K562 (cell line): ENCODE measurements at regions not wholly inside any gene's neighbourhood (a gene's known extent, or its start where the extent isn't known, plus 50 kb on each side); places are given as distances from the start of the nearest gene placed in this dataset.

ENCODE experiments used
- CHAMP1 ChIP-seq: fragments of 450-650 bp; IDR thresholded peaks from 2 replicates; pipeline ENCODE4 v1.6.1; 2016; ENCODE audit warnings: mild to moderate bottlenecking
- DACH1 ChIP-seq: fragments of 450-650 bp; IDR thresholded peaks from 2 replicates; pipeline ENCODE4 v1.6.1; 2018; ENCODE audit not compliant: partially characterized antibody
- GABPB1 ChIP-seq: sonication (generic); formaldehyde crosslinking; IDR thresholded peaks from 2 replicates; pipeline ENCODE4 v1.8.0; 2022; ENCODE audit warnings: mild to moderate bottlenecking, missing genetic modification reagents
- GTF3C2 ChIP-seq: IDR thresholded peaks from 3 replicates; pipeline ENCODE4 v1.6.1; 2011; ENCODE audit warnings: borderline replicate concordance, mild to moderate bottlenecking, moderate library complexity; ENCODE audit not compliant: insufficient read length; ENCODE audit errors: extremely low read depth
- NFE2L1 ChIP-seq: fragments of 450-650 bp; IDR thresholded peaks from 2 replicates; pipeline ENCODE4 v1.6.1; 2016; ENCODE audit warnings: missing genetic modification characterization, low read depth, mild to moderate bottlenecking, missing compliant biosample characterization, moderate library complexity, borderline replicate concordance
- PBX2 ChIP-seq, 2 experiments: IDR thresholded peaks in 1 of 2; conservative IDR thresholded peaks in 1 of 2; 2 replicates each; pipeline ENCODE4 v1.6.1; 2016; ENCODE audit warnings: low read depth in 2 of 2, mild to moderate bottlenecking in 1 of 2, missing compliant biosample characterization in 1 of 2, missing genetic modification characterization in 1 of 2, moderate library complexity in 1 of 2
- STAG1 ChIP-seq: sonication (generic); formaldehyde crosslinking; IDR thresholded peaks from 2 replicates; pipeline ENCODE4 v1.5.0; 2020; ENCODE audit warnings: missing genetic modification reagents, borderline replicate concordance
- TAF7 ChIP-seq: fragments of 450-650 bp; IDR thresholded peaks from 2 replicates; pipeline ENCODE4 v1.6.1; 2016; ENCODE audit warnings: missing genetic modification characterization, missing compliant biosample characterization
- TEAD1 ChIP-seq, 2 experiments: fragments of 450-650 bp in 1 of 2; sonication (generic) in 1 of 2; formaldehyde crosslinking; IDR thresholded peaks; 2 replicates each; pipeline versions ENCODE4 v1.4.0 to v1.8.0; 2020 to 2022; ENCODE audit warnings: mild to moderate bottlenecking in 2 of 2, missing genetic modification reagents in 1 of 2
- TRIM28 ChIP-seq: fragments of 450-650 bp; IDR thresholded peaks from 2 replicates; pipeline ENCODE4 v1.6.1; 2017
- ZNF311 ChIP-seq: fragments of 250-450 bp; sonication (Bioruptor Pico); IDR thresholded peaks from 2 replicates; pipeline ENCODE4 v1.4.0; 2020; ENCODE audit warnings: mild to moderate bottlenecking, moderate library complexity
- ZNF76 ChIP-seq: fragments of 250-450 bp; sonication (Bioruptor Pico); IDR thresholded peaks from 2 replicates; pipeline ENCODE4 v1.4.0; 2020; ENCODE audit warnings: mild to moderate bottlenecking, moderate library complexity, borderline replicate concordance
- TF ChIP-seq, protein P1 (sequence below): fragments of 450-650 bp; formaldehyde crosslinking; IDR thresholded peaks from 2 replicates; pipeline ENCODE4 v1.4.0; 2020; ENCODE audit warnings: mild to moderate bottlenecking, mixed read lengths
- TF ChIP-seq, protein P2 (sequence below): fragments of 450-650 bp; conservative IDR thresholded peaks from 2 replicates; pipeline ENCODE4 v1.6.1; 2016; ENCODE audit warnings: missing genetic modification characterization, low read depth, mild to moderate bottlenecking, missing compliant biosample characterization, moderate library complexity
- TF ChIP-seq, protein P3 (sequence below): sonication (generic); formaldehyde crosslinking; IDR thresholded peaks from 2 replicates; pipeline ENCODE4 v1.9.0; 2022; ENCODE audit warnings: mild to moderate bottlenecking, missing genetic modification reagents

GRCh38 chr17:79294459-79295071, 219.9 kb downstream of the ENGASE start (continued):
- TF ChIP-seq PBX2 (CRISPR knock-in tag; IDR thresholded peaks at IDR 0.05; ENCODE audit: low read depth): no peak
- no peak for TF ChIP-seq PBX2 (tag; conservative IDR thresholded peaks at IDR 0.05; ENCODE audit: low read depth)
- TF ChIP-seq TRIM28: no peak
- TF ChIP-seq, protein P1, sequence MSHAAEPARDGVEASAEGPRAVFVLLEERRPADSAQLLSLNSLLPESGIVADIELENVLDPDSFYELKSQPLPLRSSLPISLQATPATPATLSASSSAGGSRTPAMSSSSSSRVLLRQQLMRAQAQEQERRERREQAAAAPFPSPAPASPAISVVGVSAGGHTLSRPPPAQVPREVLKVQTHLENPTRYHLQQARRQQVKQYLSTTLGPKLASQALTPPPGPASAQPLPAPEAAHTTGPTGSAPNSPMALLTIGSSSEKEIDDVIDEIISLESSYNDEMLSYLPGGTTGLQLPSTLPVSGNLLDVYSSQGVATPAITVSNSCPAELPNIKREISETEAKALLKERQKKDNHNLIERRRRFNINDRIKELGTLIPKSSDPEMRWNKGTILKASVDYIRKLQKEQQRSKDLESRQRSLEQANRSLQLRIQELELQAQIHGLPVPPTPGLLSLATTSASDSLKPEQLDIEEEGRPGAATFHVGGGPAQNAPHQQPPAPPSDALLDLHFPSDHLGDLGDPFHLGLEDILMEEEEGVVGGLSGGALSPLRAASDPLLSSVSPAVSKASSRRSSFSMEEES (CRISPR knock-in tag): no peak
- TF ChIP-seq NFE2L1 (tag): no peak
- TF ChIP-seq GTF3C2: no peak
- TF ChIP-seq, protein P2, sequence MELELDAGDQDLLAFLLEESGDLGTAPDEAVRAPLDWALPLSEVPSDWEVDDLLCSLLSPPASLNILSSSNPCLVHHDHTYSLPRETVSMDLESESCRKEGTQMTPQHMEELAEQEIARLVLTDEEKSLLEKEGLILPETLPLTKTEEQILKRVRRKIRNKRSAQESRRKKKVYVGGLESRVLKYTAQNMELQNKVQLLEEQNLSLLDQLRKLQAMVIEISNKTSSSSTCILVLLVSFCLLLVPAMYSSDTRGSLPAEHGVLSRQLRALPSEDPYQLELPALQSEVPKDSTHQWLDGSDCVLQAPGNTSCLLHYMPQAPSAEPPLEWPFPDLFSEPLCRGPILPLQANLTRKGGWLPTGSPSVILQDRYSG (tag): peak; percentile 77
- peak; percentile 53; the same call in 1 of the 2 replicates for TF ChIP-seq STAG1 (CRISPR knock-in tag)
- no peak for TF ChIP-seq ZNF76 (CRISPR knock-in tag)
- peak; percentile 32; the same call in 1 of the 2 replicates for TF ChIP-seq GABPB1
- TF ChIP-seq, protein P3, sequence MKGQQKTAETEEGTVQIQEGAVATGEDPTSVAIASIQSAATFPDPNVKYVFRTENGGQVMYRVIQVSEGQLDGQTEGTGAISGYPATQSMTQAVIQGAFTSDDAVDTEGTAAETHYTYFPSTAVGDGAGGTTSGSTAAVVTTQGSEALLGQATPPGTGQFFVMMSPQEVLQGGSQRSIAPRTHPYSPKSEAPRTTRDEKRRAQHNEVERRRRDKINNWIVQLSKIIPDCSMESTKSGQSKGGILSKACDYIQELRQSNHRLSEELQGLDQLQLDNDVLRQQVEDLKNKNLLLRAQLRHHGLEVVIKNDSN (CRISPR knock-in tag): peak; percentile 57
- no peak for TF ChIP-seq TAF7
- no peak for TF ChIP-seq DACH1
- TF ChIP-seq ZNF311: no peak
- peak; percentile 50 for TF ChIP-seq CHAMP1
- peak in 1 of 2 experiments; percentile 71; a peak in 1 of 4 replicates for TF ChIP-seq TEAD1 (CRISPR knock-in tag; IDR thresholded peaks at IDR 0.05)
